NCI-H2196 (cell line): ENCODE measurements at regions not wholly inside any gene's neighbourhood (a gene's known extent, or its start where the extent isn't known, plus 50 kb on each side); places are given as distances from the start of the nearest gene placed in this dataset.

Source experiments
- DNase-seq: peaks from one replicate; lab custom pipeline; 2025; ENCODE audit not compliant: unreplicated experiment; lab: John Stamatoyannopoulos, UW

GRCh38 chr7:47221826-47222225, 360.1 kb downstream of the TNS3 start:
- DNase-seq, result no peak

DNA sequence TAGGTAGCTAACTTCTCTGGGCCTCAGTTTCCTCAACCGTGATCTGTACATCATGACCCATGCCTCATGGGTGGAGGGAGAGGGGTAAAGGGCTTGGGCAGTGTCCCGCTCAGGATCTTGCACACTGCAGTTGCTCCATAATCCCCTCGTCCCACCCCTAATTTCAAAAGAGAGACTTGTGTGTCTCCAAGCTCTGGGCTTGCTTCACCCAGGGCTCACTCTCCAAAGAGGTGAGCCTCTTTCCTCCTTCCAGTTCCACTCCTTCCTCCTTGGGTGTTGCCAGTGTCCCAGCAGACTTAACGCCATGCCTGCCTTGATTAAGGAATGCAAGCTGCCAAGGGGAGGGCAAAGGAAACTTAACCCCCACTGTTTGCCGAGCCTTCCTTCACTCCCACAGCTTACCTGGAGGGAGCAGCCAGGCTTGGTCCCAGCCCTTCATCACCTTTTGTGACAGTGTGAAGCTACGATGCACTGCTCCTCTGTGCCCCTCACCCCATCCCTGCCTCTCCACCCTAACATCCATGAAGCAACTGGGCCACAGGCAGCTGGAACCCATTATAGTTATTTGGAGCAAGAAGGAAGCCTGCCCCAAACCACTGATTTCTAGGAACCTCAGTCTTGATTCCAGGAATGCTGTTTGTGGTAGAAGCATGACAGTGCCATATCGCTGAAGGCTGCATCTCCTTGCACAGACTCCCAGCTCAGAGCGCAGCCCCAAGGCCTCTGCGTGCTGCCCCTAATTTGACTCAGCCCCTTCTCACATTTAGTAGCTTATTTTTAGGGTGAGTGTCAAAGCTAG, 363.3 kb downstream of the TNS3 start:
- DNase-seq, result no peak

DNA sequence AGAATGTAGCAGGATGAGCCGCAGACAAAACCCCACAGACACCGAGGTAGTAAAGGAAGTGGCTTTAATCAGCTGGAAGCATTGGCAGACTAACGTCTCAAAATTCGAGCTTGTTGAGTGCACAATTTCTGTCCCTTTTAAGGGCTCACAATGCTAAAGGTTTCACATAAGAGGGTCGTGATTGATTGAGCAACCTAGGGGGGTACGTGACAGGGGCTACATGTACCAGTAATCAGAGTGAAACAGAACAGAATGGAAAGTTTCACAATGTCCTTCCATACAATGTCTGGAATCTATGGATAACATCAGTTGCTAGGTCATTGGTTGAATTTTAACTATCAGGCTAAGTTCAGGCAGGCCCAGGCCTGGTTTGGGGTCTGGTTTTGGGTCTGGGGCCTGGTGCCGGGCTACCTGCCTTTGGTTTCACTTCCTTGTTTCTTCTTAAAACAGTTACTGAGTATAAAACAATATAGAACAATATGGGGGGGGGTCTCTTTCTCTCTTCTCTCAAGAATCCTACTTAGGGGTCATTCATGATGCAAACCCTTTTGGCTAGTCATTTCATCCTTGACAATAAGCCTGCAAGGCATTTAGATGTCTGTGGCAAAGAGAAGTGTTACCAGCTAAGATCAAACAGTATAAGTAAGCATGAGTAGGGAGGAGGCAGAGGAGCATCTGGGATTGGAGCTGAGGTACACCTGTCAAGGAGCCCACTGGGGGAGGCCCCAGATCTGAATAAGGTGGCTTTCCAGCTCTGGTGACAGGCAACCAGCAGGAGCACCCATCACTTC, 364.1 kb downstream of the TNS3 start:
- no peak for DNase-seq

- DNase-seq, result no peak
Observed at GRCh38 chr7:47217086-47217485, 364.8 kb downstream of the TNS3 start.

- DNase-seq, result no peak
Observed at GRCh38 chr7:47216439-47216838, 365.5 kb downstream of the TNS3 start.

GRCh38 chr7:47215640-47216039, 366.3 kb downstream of the TNS3 start:
- DNase-seq, result no peak

GRCh38 chr7:47215049-47215448, 366.9 kb downstream of the TNS3 start:
- DNase-seq, result no peak

GRCh38 chr7:47213276-47213675, 368.6 kb downstream of the TNS3 start:
- no peak for DNase-seq

DNA sequence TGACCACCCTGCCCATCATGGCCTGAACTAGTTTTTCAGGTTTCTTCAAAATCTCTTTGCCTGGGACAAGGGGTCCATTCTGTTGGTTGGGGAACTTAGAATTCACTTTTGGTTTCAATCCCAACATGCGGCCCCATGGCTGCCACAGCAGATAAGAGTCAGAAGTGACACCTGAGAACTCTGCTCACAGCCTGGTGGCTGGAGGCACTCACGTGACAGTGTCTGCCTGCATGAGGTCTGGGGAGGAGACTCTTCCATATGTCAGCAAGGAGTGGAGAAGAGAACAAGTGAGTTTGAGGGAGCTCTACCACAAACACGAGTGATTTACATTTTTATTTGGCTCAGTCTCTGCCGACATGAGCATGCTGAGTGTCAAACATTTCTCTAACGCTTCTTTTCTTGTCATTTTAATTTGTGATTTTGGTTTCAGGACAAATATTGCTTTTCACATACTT, 370.4 kb downstream of the TNS3 start:
- no peak for DNase-seq

DNA sequence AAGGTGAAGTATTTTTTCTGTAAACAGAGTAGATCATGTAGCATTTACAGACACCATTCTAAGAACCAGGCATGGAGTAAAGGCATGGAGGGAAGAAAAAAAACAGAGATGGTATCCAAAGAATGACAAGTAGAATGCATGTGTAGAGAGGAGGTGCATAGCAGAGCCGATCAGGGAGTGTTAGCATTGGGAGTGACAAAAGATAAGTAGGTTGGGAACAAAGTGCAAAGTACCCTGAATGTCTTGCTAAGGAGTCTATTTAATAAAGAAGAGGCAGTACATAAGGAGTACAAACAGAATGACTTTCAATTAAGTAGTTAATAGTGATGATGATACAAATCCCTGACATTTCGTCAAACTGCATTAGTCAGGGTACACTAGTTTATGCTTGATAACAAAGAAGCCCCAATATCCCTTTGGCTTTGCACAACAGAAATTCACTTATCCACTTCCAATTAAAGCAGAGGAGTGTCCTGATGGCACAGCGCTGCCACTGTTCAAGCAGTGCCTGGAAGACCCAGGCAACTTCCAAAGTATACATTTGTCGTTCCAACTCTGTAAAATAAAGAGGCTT, 371.5 kb downstream of the TNS3 start:
- no peak for DNase-seq

GRCh38 chr7:47207956-47208355, 374.0 kb downstream of the TNS3 start:
- no peak for DNase-seq

- no peak for DNase-seq
Observed at GRCh38 chr7:47204709-47205108, 377.2 kb downstream of the TNS3 start.

GRCh38 chr7:47202146-47202783, 379.6 kb downstream of the TNS3 start:
- no peak for DNase-seq

DNA sequence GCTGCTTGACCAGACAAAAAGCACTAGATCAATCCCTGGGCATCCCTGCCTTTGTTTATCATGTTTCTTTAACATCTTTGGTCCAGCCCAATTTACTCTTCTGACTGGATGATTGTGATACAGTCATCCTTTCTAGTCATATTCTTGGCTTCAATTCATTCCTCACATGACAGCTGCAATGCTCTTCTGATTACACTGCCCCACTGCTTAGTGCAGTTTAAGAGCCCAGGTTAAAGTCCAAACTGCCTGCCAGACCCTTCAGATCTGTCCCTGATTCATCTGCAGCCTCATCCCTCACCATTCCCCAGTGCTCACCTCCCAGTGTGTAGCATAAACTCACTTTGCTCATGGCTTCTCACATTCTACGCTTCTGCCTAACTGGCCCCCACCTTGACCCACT, 383.8 kb downstream of the TNS3 start:
- DNase-seq, result no peak

DNA sequence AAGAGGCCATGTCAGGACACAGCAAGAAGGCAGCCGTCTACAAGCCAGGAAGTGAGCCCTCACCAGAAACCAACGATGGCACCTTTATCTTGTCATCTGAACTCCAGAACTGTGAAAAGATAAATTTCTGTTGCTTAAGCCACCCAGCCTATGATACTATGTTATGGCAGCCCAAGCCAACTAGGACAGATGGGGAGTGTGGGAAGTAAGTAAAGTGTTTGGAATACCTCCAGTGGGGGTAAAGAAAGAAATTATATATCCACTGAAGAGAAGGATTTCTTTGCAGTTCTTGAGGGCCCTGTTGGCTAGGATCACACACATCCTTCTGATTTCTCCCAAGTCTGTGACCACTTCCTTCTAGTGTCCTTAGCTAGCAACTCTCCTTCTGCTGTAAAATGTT, 384.4 kb downstream of the TNS3 start:
- no peak for DNase-seq

DNA sequence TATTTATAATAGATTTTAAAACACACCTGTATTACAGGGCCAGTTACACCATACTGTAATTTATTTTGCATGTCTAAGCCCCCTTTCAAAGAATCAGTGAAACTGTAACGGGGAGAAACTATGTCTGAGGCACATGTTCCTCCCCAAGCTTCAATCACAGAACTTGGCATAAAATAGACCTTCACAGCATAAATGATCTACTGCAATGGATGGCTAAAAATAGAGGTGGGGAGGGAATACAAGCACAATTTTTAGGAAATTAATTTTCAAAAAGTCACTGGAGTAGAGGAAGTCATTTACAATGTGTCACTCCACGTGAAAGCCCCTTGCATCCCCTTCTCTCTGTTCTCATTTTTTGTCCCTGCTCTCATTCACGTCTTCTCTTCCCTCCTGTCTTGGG, 385.2 kb downstream of the TNS3 start:
- DNase-seq, result no peak

DNA sequence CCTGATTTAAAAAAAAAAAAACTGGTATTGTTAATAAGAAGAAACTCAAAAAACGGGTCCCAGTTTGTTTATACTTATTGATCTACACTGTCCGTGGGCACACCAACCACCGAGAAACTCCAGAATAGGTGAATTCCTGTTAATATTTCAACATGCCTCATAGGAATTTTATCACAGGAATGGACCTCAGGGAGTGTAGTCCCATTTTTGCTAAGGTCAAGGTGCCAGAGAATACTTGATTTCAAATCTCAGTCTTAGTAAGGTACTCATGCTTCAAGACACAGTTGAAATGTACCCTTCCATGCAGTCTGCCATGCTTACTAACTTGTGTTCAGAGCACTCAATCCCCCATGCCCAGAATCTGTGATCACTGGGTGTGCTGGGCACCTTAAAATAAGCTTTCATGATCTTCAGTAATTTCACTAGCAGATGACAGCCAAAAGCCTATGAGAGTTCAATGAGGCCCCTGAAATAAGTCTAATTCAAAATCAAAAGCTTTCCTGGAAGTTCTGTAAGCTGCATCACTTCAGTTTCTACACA, 385.7 kb downstream of the TNS3 start:
- no peak for DNase-seq

DNA sequence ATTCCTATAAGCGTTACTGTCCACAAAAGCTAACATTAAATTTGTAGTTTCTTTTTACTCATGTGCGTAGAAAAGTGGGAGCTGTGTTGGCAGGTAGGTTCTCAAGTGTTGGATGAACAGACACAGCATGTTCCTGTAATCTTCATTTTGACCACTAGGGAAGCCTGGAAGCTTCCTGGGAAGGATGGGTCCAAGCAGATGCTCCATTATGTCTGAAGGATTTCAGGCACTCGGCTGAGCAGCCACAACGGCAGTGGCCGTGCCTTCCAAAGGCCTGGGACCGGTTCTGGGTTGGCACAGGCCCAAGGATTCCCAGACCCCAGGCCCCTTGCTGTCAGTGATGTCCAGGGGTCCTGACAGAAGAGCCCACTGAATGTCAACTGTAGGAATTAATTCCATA, 386.3 kb downstream of the TNS3 start:
- DNase-seq, result no peak

- no peak for DNase-seq
Observed at GRCh38 chr7:47194516-47195057, 387.3 kb downstream of the TNS3 start.

DNA sequence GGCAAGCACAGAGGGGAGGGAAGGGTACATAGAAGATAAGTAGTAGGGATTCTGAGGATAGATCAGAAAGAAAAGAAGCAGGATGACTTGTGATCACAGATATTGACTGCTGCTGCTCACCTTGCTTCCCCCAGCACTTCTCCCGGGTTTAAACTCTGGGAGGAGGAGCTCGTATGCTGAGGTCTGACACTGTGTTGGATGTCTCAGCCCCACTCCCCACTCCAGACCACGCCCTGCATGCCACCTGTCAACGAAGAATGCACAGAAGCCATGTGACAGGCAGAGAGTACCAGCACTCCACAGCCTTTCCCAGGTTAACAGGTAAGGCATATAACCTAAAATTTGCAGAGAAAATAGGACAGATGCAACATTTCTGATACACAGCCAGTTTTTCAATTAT, 388.9 kb downstream of the TNS3 start:
- no peak for DNase-seq

- no peak for DNase-seq
Observed at GRCh38 chr7:47191876-47192291, 390.0 kb downstream of the TNS3 start.
